Ascending aorta (tissue), 2 donors: ENCODE measurements at regions not wholly inside any gene's neighbourhood (a gene's known extent, or its start where the extent isn't known, plus 50 kb on each side); places are given as distances from the start of the nearest gene placed in this dataset.

Experiments
- DNase-seq, 2 donors: peaks; one replicate each; pipeline ENCODE4 v3.0.0-alpha.2; 2019; ENCODE audit warnings: low spot score in 2 of 2
- H3K27ac ChIP-seq, 2 donors: fragments of 200-600 bp; sonication (generic); one replicate each; pipeline ENCODE4 v1.5.1; 2016 to 2017; ENCODE audit warnings: mild to moderate bottlenecking in 1 of 2
- H3K27me3 ChIP-seq: fragments of 200-600 bp; sonication (generic); one replicate; pipeline ENCODE4 v1.5.1; 2017
- H3K36me3 ChIP-seq, 2 donors: fragments of 200-600 bp; sonication (generic); one replicate each; pipeline ENCODE4 v1.5.1; 2016
- H3K4me1 ChIP-seq, 2 donors: fragments of 200-600 bp; sonication (generic); one replicate each; pipeline ENCODE4 v1.5.1; 2016 to 2017; ENCODE audit warnings: mild to moderate bottlenecking in 1 of 2
- H3K4me3 ChIP-seq, 2 donors: fragments of 200-600 bp; sonication (generic); one replicate each; pipeline ENCODE4 v1.5.1; 2016 to 2017; ENCODE audit warnings: mild to moderate bottlenecking in 1 of 2
- H3K9me3 ChIP-seq, 2 donors: fragments of 200-600 bp; sonication (generic); one replicate each; pipeline ENCODE4 v1.5.1; 2016
- intact Hi-C: fragments of 100-400 bp; cut with DNase I; formaldehyde crosslinking; loops from one replicate; pipeline ENCODE4 v1.15.1; 2023
- TF ChIP-seq, protein P1 (sequence below), 3 experiments: fragments of 200-600 bp in 2 of 3; fragments of 450-650 bp in 1 of 3; sonication (generic) in 2 of 3; IDR thresholded peaks; one replicate each; pipeline ENCODE4 v1.5.1; 2016 to 2019; ENCODE audit warnings: antibody characterized with exemption in 3 of 3, mild to moderate bottlenecking in 1 of 3, moderate library complexity in 1 of 3

DNA sequence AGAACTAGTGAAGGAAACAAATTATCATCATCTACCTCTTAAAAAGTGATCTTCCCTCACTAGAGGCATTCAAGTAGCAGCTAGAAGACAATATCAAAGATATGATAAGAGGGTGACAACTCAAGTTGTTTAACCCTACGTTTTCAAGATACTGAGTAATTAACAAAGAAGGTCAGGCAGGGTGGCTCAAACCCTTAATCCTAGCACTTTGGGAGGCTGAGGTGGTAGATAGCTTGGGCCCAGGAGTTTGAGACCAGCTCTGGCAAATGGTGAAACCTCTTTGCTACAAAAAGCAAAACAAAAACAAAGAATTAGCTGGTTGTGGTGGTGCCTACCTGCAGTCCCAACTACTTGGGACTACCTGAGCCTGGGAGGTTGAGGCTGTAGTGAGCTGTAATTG is 408.2 kb upstream of the TUSC1 start:
- Histone ChIP-seq H3K4me3 (no peak overlapping the region), H3K9me3 (no peaks in the 10 kb centered on the region), H3K27ac (no peak overlapping the region), H3K27me3 (no peaks in the 10 kb centered on the region), H3K36me3 (no peaks in the 10 kb centered on the region), H3K4me1 (no peaks in the 10 kb centered on the region)
- no peak for DNase-seq
- intact Hi-C loops, result loop anchor here (10.0 kb wide), 1 partner anchor 58 kb away; no protein-coding TSS in a partner anchor
- TF ChIP-seq, protein P1, sequence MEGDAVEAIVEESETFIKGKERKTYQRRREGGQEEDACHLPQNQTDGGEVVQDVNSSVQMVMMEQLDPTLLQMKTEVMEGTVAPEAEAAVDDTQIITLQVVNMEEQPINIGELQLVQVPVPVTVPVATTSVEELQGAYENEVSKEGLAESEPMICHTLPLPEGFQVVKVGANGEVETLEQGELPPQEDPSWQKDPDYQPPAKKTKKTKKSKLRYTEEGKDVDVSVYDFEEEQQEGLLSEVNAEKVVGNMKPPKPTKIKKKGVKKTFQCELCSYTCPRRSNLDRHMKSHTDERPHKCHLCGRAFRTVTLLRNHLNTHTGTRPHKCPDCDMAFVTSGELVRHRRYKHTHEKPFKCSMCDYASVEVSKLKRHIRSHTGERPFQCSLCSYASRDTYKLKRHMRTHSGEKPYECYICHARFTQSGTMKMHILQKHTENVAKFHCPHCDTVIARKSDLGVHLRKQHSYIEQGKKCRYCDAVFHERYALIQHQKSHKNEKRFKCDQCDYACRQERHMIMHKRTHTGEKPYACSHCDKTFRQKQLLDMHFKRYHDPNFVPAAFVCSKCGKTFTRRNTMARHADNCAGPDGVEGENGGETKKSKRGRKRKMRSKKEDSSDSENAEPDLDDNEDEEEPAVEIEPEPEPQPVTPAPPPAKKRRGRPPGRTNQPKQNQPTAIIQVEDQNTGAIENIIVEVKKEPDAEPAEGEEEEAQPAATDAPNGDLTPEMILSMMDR (IDR thresholded peaks at IDR 0.05), result no peak

DNA sequence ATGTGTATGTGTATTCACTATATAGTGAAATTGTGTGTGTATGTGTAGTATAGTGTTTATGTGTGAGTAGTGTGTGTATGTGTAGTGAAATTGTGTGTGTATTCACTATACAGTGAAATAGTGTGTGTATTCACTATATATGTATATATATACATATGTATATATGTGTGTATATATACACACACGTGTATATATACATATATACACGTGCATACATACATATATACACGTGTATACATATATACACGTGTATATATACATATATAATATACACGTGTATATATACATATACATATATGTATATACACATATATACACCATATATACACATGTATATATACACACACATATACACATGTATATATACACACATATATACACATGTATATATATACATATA is 403.6 kb upstream of the TUSC1 start:
- intact Hi-C loops, result loop anchor here (10.0 kb wide), 1 partner anchor 63 kb away; no protein-coding TSS in a partner anchor
- DNase-seq, result no peak
- TF ChIP-seq, protein P1 (IDR thresholded peaks at IDR 0.05), result no peak
- no peaks in the 10 kb centered on the region for H3K36me3 ChIP-seq
- no peaks in the 10 kb centered on the region for H3K4me1 ChIP-seq
- H3K9me3 ChIP-seq, result no peaks in the 10 kb centered on the region
- H3K27me3 ChIP-seq, result no peaks in the 10 kb centered on the region
- no peak overlapping the region for H3K4me3 ChIP-seq
- H3K27ac ChIP-seq, result no peak overlapping the region

DNA sequence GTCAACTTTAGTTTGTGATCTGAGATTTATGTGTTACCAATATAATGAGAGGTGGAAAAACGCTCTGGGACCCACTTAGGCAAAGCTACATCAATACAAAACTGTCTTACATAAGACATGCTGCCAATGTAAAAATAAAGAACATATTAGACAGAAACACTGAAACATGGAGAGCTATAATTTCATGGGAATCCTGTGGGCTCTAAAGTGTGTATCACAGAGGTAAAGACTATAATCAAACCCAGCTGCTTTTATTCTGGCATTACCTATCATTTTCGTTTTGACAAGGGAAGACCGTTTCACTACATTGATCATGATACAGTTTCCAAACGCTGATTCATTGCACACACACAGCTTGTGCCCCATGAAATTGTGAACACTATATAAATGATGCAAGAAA is 400.5 kb upstream of the TUSC1 start:
- intact Hi-C loops, result no loop called here
- Histone ChIP-seq H3K9me3 (peaks cover 0 to 5% of the 10 kb centered on the region in 2 donors), H3K36me3 (no peaks in the 10 kb centered on the region), H3K4me1 (no peaks in the 10 kb centered on the region), H3K27ac (no peak overlapping the region), H3K4me3 (no peak overlapping the region), H3K27me3 (no peaks in the 10 kb centered on the region)
- DNase-seq, result no peak
- TF ChIP-seq, protein P1 (IDR thresholded peaks at IDR 0.05), result no peak

DNA sequence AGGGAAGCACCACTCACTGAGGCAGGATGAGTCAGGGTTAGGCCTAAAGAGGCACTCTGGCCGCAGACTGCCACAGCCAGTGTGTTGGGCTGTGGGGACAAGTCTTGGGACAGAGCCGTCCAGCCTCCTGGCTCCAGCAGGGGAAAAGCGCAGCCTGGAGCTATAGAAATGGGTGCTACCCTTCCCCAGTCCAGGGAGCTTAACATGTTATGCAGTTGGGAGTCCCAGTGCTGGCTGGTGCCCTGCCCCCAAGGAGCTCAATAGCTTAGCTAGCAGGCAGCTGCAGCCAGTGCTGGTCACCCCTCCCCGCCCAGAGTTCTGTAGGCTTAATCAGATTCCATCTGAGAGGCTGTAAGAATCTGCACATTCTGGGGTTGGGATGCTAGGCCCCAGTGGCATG is 399.6 kb upstream of the TUSC1 start:
- Histone ChIP-seq H3K4me3 (no peak overlapping the region), H3K4me1 (no peaks in the 10 kb centered on the region), H3K9me3 (peaks cover 0 to 5% of the 10 kb centered on the region in 2 donors), H3K27ac (no peak overlapping the region), H3K27me3 (no peaks in the 10 kb centered on the region), H3K36me3 (no peaks in the 10 kb centered on the region)
- TF ChIP-seq, protein P1 (IDR thresholded peaks at IDR 0.05), result no peak
- no peak for DNase-seq
- intact Hi-C loops, result no loop called here

DNA sequence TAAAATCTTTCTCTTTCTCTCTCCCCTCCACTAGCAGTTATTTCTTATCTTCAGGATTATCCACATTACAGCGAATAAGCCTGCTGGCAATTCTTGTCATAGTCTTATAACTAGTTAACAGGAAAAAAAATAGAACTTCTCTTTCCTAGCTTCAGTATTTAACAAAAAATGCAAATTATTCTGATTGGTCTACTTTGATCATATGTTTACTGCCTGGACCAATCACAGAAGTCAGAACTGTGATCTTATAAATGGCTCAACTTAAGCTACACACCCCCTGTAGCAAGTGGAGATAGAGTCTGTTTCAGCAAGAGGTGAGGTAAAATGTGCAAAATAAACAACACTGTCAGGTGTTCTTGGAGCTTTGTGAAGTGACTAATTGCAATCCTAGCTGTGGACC is 389.4 kb upstream of the TUSC1 start:
- H3K36me3 ChIP-seq, result no peaks in the 10 kb centered on the region
- H3K27me3 ChIP-seq, result no peaks in the 10 kb centered on the region
- no peak overlapping the region for H3K27ac ChIP-seq
- no peak overlapping the region for H3K4me3 ChIP-seq
- no peaks in the 10 kb centered on the region for H3K4me1 ChIP-seq
- intact Hi-C loops, result no loop called here
- TF ChIP-seq, protein P1 (IDR thresholded peaks at IDR 0.05), result no peak
- no peaks in the 10 kb centered on the region for H3K9me3 ChIP-seq
- no peak for DNase-seq

DNA sequence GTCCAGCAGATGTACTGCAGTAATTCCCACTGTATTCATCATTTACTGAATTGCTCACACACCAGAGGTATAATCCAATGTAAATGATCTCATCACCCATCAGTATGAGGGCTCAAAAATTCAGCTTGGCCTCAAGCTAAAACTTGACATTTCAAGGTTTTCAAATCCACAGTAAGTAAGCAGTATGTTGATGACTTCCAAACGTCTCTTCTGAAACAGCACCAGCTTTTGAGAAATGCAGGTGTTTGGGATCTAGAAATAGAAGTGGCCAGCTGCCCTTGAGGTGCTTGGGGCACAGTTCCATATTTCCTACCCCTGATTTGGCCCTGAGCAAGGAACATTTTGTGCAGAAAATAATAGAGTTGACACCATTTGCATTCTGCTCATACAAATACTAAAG is 388.0 kb upstream of the TUSC1 start:
- DNase-seq, result no peak
- H3K27me3 ChIP-seq, result no peaks in the 10 kb centered on the region
- TF ChIP-seq, protein P1 (IDR thresholded peaks at IDR 0.05), result no peak
- intact Hi-C loops, result no loop called here
- no peaks in the 10 kb centered on the region for H3K9me3 ChIP-seq
- no peak overlapping the region for H3K4me3 ChIP-seq
- H3K4me1 ChIP-seq, result no peaks in the 10 kb centered on the region
- no peaks in the 10 kb centered on the region for H3K36me3 ChIP-seq
- no peak overlapping the region for H3K27ac ChIP-seq
